NCI-H226 (cell line): ENCODE measurements at regions not wholly inside any gene's neighbourhood (a gene's known extent, or its start where the extent isn't known, plus 50 kb on each side); places are given as distances from the start of the nearest gene placed in this dataset.

Source experiments
- DNase-seq: peaks from one replicate; pipeline ENCODE4 v3.0.0-alpha.2; 2015

DNA sequence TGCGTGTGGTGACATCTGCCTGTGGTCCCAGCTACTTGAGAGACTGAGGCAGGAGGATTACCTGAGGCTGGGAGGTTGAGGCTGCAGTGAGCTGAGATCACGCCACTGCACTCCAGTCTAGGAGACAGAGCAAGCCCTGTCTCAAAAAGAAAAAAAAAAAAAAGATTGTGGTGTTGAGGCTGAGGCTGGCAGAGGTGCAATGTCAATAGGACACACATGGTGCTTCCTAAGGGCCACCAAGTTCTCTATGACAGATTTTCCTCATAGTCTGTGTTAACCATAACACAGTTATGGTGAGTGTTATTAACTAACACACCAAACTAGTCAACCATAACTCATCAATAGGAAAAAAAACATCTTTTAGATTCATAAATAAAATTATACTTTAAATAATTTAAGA is 494.4 kb downstream of the TMX3 start:
- no peak for DNase-seq

DNA sequence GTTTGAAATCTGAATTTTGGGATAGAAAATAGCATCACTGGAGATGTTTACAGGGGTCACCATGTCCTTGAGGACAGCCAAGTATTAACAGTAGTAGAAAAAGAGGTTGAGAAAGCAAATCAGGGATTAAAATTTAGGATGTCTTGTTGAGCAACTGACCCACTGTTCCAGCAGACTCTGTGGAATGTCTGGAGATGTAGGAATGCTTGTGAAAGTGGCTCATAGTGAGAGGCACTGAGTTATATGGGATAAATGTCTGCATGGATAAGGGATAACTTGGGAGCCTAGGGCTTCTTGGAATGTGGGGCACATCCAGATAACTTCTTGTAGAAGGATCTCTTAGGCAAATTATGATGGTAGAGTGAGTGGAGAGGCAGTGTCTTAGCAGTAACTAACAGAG is 495.0 kb downstream of the TMX3 start:
- no peak for DNase-seq

DNA sequence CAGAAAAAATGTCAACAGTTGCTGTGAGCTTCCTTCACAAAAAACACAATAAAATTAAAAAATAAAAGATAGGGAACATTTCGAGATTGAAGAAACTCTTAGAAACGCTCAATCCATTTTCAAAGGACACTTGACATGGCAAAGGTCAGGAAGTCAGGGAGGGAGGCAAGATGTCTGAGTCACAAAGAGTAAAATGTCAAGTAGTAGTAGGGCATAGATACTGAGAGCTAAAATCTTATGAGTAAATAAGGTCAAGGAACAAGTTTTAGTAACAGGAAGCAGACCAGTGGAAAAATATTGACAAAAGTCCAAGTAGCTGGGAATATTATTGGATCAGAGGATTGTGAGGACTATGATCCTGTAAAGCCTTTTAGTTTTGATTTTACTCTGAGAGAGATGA is 495.6 kb downstream of the TMX3 start:
- DNase-seq = no peak

DNA sequence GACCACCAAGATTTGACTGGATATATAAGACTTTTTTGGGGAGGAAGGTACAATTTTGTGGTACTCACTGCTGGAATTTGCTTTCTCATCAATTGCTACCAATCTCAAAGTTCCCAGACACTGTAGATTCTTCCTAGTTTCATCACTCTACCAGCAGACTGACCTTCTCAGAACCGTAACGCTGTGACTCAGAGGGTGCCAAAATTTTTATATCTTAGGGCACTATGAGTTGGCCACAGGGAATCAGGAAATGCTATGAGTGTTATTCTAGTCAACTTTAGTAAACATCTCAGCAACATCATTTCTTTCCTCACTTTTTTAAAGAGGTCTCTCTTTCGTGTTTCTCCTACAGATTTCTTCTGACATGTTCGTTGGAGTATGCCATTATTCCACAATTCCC is 499.0 kb downstream of the TMX3 start:
- DNase-seq = peak; percentile 41

DNA sequence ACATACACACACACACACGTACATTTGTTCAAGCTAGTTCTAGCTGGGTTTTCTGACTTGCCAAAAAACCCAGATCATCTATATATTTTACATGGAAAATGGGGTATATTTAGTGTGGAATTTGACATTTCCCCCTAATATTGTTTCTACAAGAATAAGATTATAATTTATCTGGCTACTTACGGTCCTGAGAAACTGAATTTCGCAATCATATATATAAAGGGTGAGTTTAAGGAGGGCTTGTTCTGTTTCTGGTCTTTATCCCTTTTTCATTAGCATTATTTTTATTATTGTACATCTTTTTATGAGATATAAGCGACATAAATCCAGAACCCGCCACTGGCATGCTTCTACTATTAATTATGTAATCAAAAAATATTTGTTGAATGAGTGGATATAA is 528.9 kb downstream of the TMX3 start:
- no peak for DNase-seq

DNA sequence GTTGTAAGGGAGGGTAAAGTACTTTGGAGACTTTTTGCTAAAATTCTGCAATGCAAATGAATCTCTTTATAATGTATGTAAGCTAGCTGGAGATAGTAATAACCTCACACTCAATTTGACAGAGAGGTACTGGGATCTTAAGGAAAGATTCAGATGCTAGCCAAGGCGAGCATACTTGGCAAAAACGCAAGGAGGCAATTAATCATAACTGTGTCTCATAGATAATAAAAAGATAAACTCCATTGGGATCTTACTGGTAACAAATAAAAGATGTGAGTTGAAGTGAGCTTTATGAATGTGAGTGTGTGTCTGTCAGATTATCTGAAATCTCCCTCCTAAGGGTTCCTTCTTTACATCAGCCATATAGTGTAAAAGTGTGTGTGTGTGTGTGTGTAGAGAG is 533.0 kb downstream of the TMX3 start:
- peak; percentile 48 for DNase-seq

DNA sequence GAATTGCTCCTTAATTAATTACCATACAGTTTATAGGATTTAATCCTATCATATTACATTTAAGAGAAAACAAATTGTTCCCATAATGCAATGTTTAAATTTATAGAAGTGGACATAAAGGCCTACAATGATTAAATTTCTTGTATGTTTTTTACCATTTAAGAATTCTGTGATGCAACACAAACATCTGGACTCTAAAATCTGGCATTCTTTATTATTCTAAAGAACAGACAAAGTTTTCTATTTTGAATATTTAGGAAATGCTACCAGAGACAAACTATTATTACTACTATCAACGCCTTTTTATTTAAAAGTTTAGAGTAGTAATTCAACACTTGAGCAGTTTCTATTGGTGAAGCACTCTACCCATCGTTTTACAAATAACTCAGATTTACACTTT is 535.1 kb downstream of the TMX3 start:
- no peak for DNase-seq

DNA sequence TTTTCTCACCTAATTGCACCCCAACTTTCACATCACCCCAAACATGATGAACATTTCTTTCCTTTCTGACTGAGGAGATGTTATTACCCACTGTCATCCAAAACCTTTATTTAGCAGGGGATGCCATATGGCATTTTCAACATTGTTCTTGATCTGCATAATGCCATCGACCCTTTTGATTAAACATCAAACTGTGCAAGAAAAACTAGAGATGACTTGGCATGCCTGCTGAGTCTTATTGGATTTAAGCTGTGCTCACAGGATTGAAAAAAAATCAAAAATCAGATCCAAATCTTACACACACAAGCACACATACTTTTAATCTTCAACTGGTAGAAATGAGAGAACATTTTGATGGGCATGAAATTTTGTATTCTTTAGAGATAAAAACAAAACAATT is 536.0 kb downstream of the TMX3 start:
- no peak for DNase-seq

DNA sequence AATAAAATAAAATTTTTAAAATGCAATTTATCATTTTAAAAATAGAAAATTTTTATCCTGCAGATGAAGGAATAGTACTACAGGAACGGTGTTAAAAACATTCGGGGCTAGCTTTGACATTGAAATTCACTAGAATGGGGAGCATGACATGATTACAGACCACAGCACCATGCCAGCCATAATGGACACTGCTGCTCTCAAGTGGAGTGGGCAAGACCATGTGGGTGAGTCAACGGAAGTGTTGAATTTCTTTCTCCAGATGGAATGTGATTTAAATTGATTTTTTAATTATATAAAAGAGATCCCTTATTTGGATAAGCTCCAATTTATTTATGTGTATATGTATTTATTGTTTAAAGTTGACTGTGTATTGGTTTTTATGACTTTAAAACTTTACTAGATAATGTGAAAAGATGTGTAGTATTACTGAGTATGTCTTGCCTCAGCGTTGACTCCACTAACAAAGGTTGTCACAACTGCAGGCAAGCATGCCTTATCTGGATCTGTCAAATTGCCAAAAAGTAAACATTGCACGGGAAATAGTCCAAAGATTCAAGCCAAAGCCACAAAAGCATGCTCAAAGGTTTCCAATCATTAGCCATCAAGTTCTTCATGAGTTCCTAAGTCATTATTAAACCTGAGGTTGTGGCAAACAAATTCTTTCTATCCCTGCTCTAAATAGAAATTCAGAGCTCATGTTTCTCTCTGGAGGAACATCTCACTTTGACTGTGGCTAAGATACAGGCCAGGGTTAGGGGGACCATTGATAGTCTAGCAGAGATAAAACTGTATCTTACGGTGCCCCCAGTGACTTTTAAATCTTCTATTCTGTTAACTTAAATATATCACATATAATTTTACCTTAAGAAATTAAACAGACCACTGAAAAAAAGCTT is 536.9 kb downstream of the TMX3 start:
- peak; percentile 74 for DNase-seq

DNA sequence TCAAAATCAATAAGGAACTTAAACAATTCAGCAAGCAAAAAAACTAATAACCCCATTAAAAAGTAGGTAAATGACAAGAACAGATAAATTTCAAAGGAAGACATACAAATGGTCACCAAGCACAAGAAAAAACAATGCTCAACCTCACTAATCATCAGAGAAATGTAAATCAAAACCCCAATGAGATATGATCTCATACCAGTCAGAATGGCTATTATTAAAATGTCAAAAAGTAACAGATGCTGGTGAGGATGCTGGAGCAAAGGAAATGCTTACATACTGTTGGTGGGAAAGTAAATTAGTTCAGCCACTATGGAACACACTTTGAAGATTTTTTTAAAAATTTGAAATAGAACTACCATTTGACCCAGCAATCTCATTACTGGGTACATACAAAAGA is 538.0 kb downstream of the TMX3 start:
- DNase-seq = no peak

DNA sequence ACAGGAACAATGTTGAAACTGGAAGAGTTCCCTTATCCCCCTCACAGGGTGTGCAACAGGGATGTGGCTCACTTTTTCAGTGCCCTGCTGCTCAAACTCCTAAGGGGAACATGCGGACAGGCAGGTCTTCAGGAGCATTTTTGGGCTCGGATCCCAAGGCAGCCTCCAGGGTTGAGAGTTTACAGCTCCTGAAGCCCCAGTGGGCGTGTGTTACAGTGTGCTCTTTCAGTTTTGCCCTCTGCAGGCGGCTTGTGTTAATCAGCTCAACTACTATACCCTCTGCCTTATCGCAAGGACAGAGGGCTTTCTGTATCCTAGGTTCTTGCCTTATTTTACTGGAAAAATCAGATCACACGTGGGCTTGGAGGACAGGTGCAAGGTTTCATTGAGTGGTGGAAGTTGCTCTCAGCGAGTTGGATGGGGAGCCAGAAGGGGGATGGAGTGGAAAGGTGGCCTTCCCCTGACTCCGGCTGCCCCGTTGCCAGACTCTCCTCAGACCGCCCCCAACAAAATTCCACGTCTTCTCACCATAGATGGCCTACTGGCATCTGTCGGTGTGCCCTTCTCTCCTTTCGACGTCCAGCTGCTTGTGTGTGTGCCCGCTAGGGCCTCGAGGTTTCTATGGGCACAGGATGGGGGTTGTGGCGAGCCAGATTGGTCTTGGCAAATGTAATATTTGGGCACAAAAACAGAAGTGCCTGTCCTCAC is 541.9 kb downstream of the TMX3 start:
- no peak for DNase-seq

DNA sequence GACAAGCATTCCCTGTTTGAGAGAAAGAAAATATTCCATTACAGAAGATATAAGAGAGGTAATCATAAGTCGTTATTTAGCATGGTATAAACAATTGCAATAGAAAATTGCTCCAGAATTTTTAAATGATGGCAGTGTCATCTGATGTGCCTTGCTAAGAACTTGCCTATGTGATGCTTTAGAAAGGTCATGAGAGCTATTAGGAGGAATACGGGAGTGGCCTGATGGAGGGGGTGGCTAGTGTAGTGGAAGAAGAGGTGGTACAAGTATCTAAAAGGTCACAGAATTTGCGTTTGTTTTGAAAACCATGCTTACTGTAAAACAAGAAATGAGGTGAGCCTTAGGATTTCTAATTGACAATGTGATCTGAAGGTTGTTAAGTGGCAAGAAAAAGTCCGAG is 550.0 kb downstream of the TMX3 start:
- DNase-seq = no peak

DNA sequence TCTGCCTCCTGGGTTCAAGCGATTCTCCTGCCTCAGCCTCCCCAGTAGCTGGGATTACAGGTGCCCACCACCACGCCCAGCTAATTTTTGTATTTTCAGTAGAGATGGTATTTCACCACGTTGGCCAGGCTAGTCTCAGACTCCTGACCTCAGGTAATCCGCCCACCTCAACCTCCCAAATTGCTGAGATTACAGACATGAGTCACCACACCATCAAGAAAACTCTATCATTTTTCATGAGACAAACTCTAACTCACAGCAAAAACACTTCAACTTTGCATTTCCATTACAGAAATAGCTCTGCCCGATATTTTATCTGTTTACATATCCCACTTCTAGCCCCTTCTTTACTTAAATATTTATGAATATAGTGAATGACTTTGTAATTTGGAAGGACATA is 561.1 kb downstream of the TMX3 start:
- peak; percentile 61 for DNase-seq

DNA sequence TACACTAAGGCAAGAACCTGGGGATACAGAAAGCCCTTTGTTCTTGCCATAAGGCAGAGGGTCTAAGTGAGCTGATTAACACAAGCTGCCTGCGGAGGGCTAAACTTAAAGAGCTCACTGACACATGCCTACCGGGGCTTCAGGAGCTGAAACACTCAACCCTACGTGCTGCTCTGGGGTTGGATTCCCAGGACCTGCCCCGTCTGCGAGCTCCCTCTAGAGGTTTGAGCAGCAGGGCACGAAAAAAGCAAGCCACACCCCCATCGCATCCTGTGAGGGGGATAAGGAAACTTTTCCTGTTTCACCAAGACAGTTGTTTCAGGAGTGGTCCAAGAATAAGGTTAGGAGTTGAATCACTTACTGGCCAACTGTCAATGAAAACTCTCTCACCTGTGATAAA is 562.1 kb downstream of the TMX3 start:
- no peak for DNase-seq

DNA sequence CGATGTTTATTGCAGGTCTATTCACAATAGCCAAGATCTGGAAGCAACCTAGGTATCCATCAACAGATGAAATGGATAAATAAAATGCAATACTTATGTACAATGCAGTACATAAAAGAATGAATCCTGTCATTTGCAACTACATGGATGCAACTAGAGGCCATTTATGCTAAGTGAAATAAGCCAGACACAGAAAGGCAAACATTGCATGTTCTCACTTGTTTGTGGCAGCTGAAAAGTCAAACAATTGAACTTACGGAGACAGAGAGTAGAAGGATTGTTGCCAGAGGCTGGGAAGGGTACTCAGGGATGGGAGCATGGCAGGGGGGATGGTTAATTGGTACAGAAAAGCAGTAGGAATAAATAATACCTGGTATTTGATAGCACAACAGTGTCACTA is 563.9 kb downstream of the TMX3 start:
- DNase-seq = no peak

DNA sequence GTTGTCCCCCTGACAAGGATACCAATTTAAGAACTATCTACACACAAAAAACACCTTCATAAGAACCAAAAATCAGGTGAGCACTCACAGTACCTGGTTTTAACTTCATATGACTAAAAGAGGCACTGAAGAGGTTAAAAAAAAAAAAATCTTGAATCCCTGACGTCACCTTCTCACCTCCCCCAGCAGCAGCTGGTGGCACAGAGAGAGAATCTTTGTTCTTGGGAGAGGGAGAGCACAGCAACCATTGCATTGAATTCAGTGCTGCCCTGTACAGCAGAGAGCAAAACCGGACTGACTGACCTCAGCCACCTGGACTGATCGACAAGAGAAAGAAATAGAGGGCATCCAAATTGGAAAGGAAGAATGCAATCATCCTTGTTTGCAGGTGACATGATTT is 566.0 kb downstream of the TMX3 start:
- no peak for DNase-seq

DNA sequence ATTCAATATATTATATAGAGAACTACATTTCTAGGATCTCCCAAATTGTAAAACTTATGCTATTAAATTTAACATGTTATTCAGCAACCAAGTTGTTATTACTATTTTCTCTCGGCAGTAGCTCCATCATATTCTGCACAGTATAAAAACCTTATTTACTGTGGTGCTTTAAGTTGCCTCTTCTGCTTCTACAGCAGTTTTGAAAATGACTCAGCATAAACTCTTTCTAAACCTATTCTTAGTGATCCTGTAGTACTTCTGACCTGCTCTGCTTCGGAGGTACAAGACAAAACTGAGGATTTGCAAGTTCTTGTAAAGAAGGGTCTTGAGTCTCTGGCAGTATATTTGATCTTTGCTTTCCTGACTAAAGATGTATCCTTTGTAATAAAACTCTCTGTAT is 567.2 kb downstream of the TMX3 start:
- DNase-seq = no peak

DNA sequence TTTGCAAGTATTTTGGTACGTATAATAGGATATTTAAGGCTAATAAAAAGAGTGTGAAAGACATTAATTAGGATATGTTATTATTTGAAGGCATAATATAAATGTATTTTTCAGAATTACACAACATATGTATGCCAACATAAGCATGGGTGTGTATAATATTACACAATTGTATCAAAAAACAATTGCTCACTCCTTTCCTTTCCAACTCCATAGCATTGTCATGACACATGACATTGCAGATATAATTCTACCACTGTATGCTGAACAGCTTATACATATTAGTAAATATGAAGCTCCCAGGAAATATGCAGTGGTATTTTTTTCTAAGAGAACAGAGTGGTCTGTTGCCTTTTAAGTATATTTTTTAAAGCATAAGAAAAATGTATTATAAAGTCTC is 593.1 kb downstream of the TMX3 start:
- DNase-seq = peak; percentile 15

DNA sequence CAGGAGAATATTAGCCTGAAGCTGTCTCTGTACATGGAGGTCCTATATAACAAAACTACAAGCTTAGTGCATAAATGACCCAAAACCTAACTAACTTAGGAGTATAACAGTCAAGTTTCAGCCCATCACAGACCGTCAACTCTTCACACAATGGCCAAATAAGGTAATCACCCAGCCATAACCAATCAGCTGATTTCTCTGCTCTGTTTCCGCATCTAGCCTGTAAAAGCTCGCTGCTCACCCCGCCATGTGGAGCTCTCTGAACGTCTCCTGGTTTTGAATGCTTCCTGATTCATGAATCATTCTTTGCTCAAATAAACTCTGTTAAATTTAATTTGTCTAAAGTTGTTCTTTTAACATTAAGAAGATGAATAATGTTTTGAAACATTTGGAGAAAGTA is 593.6 kb downstream of the TMX3 start:
- DNase-seq = no peak

DNA sequence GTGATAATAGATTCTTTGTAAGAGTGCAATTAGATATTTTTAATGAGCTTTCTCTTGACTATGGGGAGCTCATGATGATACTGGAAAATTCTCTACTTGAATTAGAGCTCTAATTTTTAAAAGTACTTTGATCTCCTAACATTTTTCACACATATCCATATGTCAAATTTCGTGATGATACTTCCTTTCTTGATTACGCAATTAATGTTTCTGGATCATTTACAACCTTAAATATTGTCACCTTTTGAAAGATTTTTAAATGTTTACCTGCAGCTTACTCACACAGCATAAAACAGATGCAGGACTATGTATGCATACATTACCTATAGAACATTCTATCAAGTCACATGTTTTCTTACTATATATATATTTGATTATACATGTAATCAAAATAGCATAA is 598.5 kb upstream of the DSEL start:
- no peak for DNase-seq

DNA sequence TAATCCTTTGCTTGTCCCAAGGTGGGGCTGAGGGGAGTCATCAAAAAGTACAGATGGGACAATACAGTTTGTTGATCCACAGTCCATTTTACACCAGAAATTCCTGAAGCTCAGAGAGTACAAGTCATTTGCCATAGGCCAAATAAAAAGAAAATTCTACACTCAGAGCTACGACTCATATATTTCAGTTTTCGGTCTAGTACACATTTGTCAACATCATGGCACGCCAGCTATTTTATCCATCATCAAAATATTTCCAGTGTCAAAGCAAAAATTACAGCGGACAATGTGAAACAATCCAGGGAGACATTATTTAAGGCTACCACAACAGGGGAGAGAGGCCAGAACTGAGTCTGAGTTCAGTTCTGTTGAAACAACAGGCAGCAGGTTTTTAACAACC is 587.5 kb upstream of the DSEL start:
- no peak for DNase-seq

DNA sequence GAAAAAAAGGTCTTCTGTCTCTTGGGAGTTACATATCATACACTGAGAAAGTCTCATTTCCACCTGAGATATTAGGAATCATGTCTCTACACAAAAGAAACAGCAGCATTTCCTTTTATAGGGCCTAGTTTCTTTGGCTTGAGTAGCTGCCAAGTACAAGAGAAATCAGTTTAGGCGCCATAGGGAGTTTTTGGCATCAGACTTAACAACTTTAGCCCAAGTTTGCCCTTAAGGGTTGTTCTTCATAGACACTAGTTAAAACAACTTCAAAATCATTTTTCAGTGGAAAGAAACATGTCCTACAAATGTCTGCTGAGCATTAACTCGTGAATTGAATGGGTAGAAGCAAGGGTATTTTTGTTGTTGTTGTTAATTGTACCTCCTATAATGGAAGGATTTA is 587.0 kb upstream of the DSEL start:
- DNase-seq = no peak

DNA sequence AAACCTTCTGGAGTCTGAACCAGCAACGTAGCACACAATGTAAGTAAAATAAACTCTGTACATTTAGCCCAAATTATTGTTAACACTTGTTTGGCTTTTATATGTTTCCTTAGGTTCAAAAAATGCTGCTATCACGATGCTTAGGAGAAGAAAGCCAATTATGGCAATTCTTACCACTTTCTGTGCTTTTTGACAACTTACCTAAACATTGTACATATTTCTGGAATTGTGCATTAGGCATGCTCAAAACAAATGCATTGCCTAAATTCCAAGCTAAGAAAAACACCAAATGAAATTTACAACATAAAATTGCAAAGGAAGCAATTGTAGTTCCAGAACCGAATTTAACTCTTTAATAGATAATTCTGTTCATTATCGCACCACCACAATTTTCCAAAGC is 585.6 kb upstream of the DSEL start:
- no peak for DNase-seq

DNA sequence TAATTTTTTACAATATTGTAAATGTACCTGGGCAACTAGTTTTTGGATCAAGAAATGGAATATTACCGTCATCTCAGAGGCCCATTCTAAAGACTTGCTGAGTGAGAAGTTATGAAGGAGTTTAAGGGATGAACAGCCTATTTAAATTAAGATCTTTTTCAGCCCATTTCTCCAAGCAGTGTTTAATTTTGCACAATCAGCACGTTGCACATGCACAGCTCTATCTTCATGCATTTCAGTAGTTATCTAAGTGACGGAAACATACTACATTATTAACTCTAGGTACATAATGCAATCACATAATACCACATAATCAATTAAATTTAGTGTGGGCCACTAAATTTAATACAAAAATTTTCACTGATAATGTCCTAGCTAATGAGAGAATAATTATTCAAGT is 582.1 kb upstream of the DSEL start:
- no peak for DNase-seq

DNA sequence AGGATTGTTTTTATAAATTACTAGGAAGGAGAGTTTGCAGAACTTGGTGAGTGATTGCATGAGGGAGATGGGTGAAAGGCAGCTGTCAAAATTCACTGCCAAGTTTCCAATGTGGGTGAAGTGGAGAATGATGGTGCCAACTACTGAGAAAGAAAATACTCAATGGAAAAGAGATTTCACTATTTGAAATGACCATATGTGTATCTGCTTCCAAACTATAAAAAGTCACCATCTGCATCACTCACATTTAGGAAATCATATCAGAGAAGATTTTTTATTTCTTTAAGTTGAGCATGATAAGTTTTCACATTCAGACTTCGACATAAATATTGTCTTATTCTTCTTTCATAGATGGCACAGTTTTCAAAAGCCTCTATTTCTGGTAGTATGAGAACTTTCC is 570.0 kb upstream of the DSEL start:
- no peak for DNase-seq
